CD4-positive, CD25-positive, alpha-beta regulatory T cell (primary cell): ENCODE measurements at regions not wholly inside any gene's neighbourhood (a gene's known extent, or its start where the extent isn't known, plus 50 kb on each side); places are given as distances from the start of the nearest gene placed in this dataset.
A peak's percentile ranks its signal among the peaks of the same experiment; 100 is the strongest.
"Not testable (repeated sequence)": the region's sequence is repeated elsewhere in the genome, so short reads cannot be mapped to it uniquely, and the experiment has no call there.

Source experiments
- ATAC-seq, 2 donors: fragments of 150-1000 bp; cut with Tn5 transposase; one replicate each; pipeline ENCODE4 v1.10.0; 2021; ENCODE audit warnings: low read depth in 2 of 2, moderate number of reproducible peaks in 2 of 2, moderate library complexity in 1 of 2
- DNase-seq, 3 donors: peaks; one replicate each; pipeline versions ENCODE4 v3.0.0 to v3.0.0-alpha.2; 2012 to 2022; ENCODE audit warnings: mixed read lengths in 1 of 3
- H3K27ac ChIP-seq: one replicate; pipeline ENCODE4 v1.7.0; 2013; ENCODE audit warnings: mild to moderate bottlenecking, low read length; ENCODE audit not compliant: insufficient read depth, poor library complexity, severe bottlenecking
- H3K27me3 ChIP-seq: one replicate; pipeline ENCODE4 v1.7.0; 2013; ENCODE audit warnings: low read length; ENCODE audit not compliant: control insufficient read depth, insufficient read depth
- H3K36me3 ChIP-seq: one replicate; pipeline ENCODE4 v1.7.0; 2013; ENCODE audit warnings: mild to moderate bottlenecking, low read length, moderate library complexity; ENCODE audit not compliant: control insufficient read depth, insufficient read depth
- H3K4me1 ChIP-seq: 2 replicates; pipeline ENCODE4 v1.7.0; 2013; ENCODE audit warnings: mild to moderate bottlenecking, low read length; ENCODE audit not compliant: insufficient read depth, control insufficient read depth, poor library complexity, severe bottlenecking
- H3K4me3 ChIP-seq: one replicate; pipeline ENCODE4 v1.7.0; 2013; ENCODE audit warnings: low read depth, mild to moderate bottlenecking, low read length, moderate library complexity
- H3K9me3 ChIP-seq, 2 experiments: 1 replicate in 1 of 2; 2 replicates in 1 of 2; pipeline ENCODE4 v1.7.0; 2013; ENCODE audit warnings: low read length in 2 of 2, mild to moderate bottlenecking in 1 of 2, moderate library complexity in 1 of 2; ENCODE audit not compliant: control insufficient read depth in 2 of 2
- H3K27ac Mint-ChIP-seq, 3 donors: one replicate each; pipeline ENCODE4 v1.8.0; 2020 to 2022; ENCODE audit warnings: mild to moderate bottlenecking in 3 of 3, mixed read lengths in 3 of 3, moderate library complexity in 2 of 3
- H3K27me3 Mint-ChIP-seq: one replicate; pipeline ENCODE4 v1.8.0; 2022; ENCODE audit warnings: mild to moderate bottlenecking, mixed read lengths
- H3K36me3 Mint-ChIP-seq: one replicate; pipeline ENCODE4 v1.8.0; 2020; ENCODE audit warnings: mixed read lengths
- H3K4me1 Mint-ChIP-seq, 4 donors: one replicate each; pipeline ENCODE4 v1.8.0; 2020 to 2022; ENCODE audit warnings: mixed read lengths in 4 of 4, mild to moderate bottlenecking in 1 of 4
- H3K4me3 Mint-ChIP-seq, 4 donors: one replicate each; pipeline ENCODE4 v1.8.0; 2020 to 2022; ENCODE audit warnings: mild to moderate bottlenecking in 4 of 4, mixed read lengths in 4 of 4, moderate library complexity in 3 of 4
- H3K9me3 Mint-ChIP-seq, 7 donors: one replicate each; pipeline ENCODE4 v1.8.0; 2020 to 2022; ENCODE audit warnings: mixed read lengths in 7 of 7, mild to moderate bottlenecking in 3 of 7, moderate library complexity in 2 of 7

DNA sequence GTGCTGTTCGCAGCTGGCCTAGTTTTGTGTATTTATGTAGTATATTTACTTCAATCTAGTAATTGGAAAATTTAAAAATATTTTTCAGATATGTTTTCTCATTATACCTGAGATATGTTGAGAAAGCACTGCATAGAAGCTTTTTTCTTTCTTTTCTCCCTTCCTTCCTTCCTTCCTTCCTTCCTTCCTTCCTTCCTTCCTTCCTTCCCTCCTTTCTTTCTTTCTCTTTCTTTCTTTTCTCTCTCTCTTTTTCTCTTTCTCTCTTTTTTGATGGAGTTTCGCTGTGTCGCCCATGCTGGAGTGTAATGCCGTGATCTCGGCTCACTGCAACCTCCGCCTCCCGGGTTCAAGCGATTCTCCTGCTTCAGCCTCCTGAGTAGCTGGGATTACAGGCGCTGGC, 83.3 kb upstream of the ZNF92 start:
- not testable (repeated sequence) for H3K9me3 Mint-ChIP-seq, H3K27ac Mint-ChIP-seq, ATAC-seq

DNA sequence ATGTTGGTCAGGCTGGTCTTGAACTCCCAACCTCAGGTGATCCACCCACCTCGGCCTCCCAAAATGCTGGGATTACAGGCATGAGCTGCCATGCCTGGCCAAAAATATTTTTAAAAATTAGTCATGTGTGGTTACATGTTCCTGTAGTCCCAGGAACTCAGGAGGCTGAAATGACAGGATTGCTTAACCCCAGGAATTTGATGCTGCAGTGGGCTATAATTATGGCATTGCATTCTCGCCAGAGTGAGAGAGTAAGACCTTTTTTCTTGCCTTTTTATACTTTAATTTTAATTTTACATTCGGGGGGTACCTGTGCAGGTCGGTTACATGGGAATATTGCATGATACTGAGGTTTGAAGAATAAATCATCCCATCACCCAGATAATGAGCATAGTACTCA, 86.6 kb upstream of the ZNF92 start:
- peaks cover 4% of the 10 kb centered on the region for H3K36me3 Mint-ChIP-seq
- no peak overlapping the region for H3K4me3 ChIP-seq
- H3K9me3 Mint-ChIP-seq = peaks cover 0 to 4% (median under 1%) of the 10 kb centered on the region in 7 donors
- no peak overlapping the region for H3K27ac ChIP-seq
- H3K36me3 ChIP-seq = no peaks in the 10 kb centered on the region
- no peak overlapping the region for H3K4me3 Mint-ChIP-seq
- no peak overlapping the region for H3K27ac Mint-ChIP-seq
- H3K4me1 ChIP-seq = no peaks in the 10 kb centered on the region
- no peaks in the 10 kb centered on the region for H3K27me3 ChIP-seq
- H3K9me3 ChIP-seq = no peaks in the 10 kb centered on the region
- H3K4me1 Mint-ChIP-seq = no peaks in the 10 kb centered on the region
- DNase-seq (no peak), ATAC-seq (no peak)
- H3K27me3 Mint-ChIP-seq = no peaks in the 10 kb centered on the region

More for the DNA sequence above, 83.3 kb upstream of the ZNF92 start:
- H3K4me3 ChIP-seq, H3K27ac ChIP-seq, H3K36me3 Mint-ChIP-seq, H3K27me3 Mint-ChIP-seq, H3K27me3 ChIP-seq, DNase-seq, H3K4me1 ChIP-seq, H3K9me3 ChIP-seq, H3K36me3 ChIP-seq, H3K4me1 Mint-ChIP-seq, H3K4me3 Mint-ChIP-seq: not testable (repeated sequence)

DNA sequence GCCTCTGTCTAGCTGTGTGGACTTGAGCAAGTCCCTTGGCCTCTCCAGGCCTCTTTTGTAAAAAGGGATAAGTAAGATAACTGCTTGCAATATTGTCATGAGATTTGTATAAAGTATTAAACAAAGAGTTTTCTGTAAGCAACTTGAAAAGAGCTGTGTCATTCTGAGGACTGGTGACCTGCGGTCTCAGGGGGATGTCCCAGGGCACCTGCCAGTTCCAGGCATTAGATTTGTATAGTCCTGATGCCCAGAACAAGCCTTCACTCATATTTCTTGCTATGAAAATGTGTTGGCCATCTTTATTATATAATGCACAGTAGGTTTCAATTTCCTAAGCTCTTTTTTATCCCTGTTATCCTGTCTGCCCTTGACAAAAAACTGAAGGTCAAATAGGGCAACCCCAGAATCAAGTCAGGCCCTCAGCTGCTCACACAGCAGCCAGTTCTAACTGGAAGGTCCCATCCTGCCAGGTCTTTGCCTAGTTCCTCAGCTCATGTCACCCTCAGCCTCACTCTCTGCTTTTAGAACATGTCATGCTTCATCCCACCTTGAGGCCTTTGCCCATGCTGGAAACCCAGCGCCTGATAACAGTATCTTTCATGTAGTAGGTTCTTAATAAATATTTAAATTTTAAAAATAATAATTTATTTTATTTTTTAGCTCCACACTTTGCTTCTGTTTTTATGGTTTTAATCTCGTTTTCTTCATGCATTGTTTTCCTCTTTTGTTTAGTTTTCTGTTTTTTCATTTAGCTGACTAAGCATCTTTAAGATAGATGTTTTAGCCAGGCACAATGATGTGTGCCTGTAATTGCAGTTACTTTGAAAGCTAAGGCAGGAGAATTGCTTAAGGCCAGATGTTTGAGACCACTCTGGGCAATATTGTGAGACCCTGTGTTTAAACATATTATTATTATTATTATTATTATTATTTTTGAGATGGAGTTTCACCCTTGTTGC, 87.5 kb upstream of the ZNF92 start:
- no peak overlapping the region for H3K4me3 Mint-ChIP-seq
- H3K36me3 Mint-ChIP-seq = peaks cover 4% of the 10 kb centered on the region
- DNase-seq (no peak), ATAC-seq (no peak)
- Histone ChIP-seq H3K4me1 (no peaks in the 10 kb centered on the region), H3K9me3 (no peaks in the 10 kb centered on the region), H3K36me3 (no peaks in the 10 kb centered on the region), H3K27ac (no peak overlapping the region), H3K4me3 (no peak overlapping the region), H3K27me3 (no peaks in the 10 kb centered on the region)
- H3K4me1 Mint-ChIP-seq = no peaks in the 10 kb centered on the region
- no peak overlapping the region for H3K27ac Mint-ChIP-seq
- H3K27me3 Mint-ChIP-seq = peaks cover 4% of the 10 kb centered on the region
- H3K9me3 Mint-ChIP-seq = peaks cover 0 to 4% (median 2%) of the 10 kb centered on the region in 7 donors

DNA sequence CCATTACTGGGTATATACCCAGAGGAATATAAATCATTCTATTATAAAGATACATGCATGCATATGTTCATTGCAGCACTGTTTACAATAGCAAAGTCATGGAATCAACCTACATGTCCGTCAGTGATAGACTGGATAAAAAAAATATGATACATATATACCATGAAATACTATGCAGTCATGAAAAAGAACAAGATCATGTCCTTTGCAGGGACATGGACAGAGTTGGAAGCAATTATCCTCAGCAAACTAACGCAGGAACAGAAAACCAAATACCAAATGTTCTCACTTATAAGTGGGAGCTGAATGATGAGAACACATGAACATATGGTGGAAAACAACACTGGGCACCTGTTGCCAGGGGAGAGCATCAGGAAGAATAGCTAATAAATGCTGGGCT, 88.4 kb upstream of the ZNF92 start:
- H3K27me3 ChIP-seq, DNase-seq, H3K4me3 ChIP-seq, H3K9me3 Mint-ChIP-seq, H3K4me1 ChIP-seq, H3K4me1 Mint-ChIP-seq, ATAC-seq, H3K27me3 Mint-ChIP-seq, H3K36me3 Mint-ChIP-seq, H3K36me3 ChIP-seq, H3K27ac Mint-ChIP-seq, H3K9me3 ChIP-seq, H3K27ac ChIP-seq: not testable (repeated sequence)
- peak overlapping the region in 1 of 4 donors; percentile 23 for H3K4me3 Mint-ChIP-seq

DNA sequence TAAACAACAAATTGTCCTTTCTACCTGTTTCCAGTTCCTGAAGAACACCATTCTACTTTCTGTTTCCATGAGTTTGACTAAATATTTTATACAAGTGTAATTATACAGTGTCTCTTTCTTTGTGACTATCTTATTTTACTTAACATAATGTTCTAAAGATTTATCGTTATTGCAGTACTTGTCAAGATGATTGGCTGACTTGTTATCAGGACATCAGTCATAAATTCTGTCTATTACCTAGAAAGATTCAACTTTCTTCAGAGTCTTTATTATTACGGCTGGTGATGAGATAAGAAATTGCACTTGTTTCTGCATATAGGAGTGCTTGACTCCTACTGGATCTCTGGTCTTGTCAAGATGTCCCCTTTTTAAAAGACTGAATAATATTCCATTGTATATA, 93.9 kb upstream of the ZNF92 start:
- H3K27me3 Mint-ChIP-seq = peaks cover 7% of the 10 kb centered on the region

DNA sequence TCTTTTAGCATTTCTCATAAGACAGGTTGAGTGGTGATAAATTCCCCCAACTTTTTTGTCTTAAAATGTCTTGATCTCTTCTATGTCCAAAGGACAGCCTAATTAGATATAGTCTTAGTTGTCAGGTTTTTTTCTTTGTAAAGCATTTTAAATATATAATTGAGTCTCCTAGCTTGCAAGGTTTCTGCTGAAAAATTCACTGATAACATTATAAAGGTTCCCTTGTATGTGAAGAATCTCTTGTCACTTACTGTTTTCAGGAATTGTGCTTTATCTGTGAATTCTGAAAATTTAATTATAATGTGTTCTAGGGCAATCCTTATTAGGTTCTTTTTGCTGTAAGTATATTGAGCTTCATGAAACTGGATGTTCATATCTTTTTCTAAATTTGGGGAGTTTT, 96.8 kb upstream of the ZNF92 start:
- no peak for ATAC-seq
- Mint-ChIP-seq H3K27me3 (peaks cover 7% of the 10 kb centered on the region), H3K27ac (no peak overlapping the region), H3K4me3 (no peak overlapping the region), H3K9me3 (peaks cover 0 to 23% (median 8%) of the 10 kb centered on the region in 7 donors), H3K36me3 (no peaks in the 10 kb centered on the region), H3K4me1 (no peaks in the 10 kb centered on the region)
- Histone ChIP-seq H3K27me3 (peaks cover 2% of the 10 kb centered on the region), H3K4me3 (no peak overlapping the region), H3K4me1 (no peaks in the 10 kb centered on the region), H3K27ac (no peak overlapping the region), H3K36me3 (no peaks in the 10 kb centered on the region), H3K9me3 (peaks cover 13 to 16% of the 10 kb centered on the region in 2 experiments)
- no peak for DNase-seq

More for the DNA sequence above, 93.9 kb upstream of the ZNF92 start:
- Histone ChIP-seq H3K27me3 (peaks cover 2% of the 10 kb centered on the region), H3K4me1 (no peaks in the 10 kb centered on the region), H3K4me3 (no peak overlapping the region), H3K9me3 (peaks cover 4 to 9% of the 10 kb centered on the region in 2 experiments), H3K36me3 (no peaks in the 10 kb centered on the region), H3K27ac (no peak overlapping the region)
- Mint-ChIP-seq H3K4me1 (no peaks in the 10 kb centered on the region), H3K27ac (no peak overlapping the region), H3K4me3 (no peak overlapping the region), H3K9me3 (peaks cover 0 to 14% (median 10%) of the 10 kb centered on the region in 7 donors), H3K36me3 (peaks cover 4% of the 10 kb centered on the region)
- ATAC-seq (no peak), DNase-seq (no peak)

DNA sequence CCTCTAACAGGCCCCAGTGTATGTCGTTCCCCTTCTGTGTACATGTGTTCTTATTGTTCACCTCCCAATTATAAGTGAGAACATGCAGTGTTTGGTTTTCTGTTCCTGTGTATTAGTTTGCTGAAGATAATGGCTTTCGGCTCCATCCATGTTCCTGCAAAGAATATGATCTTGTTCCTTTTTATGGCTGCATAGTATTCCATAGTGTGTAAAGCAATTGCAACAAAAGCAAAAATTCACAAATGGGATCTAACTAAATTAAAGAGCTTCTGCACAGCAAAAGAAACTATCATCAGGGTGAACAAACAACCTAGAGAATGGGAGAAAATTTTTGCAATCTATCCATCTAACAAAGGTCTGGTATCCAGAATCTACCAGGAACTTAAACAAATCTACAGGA, 102.2 kb upstream of the ZNF92 start:
- H3K4me3 ChIP-seq, ATAC-seq, H3K4me3 Mint-ChIP-seq, H3K36me3 Mint-ChIP-seq, H3K27ac Mint-ChIP-seq, H3K4me1 ChIP-seq, DNase-seq, H3K36me3 ChIP-seq, H3K27ac ChIP-seq: not testable (repeated sequence)
- Mint-ChIP-seq H3K4me1 (peaks cover 0 to 13% (median 4%) of the 10 kb centered on the region in 4 donors), H3K27me3 (peaks cover 26% of the 10 kb centered on the region), H3K9me3 (peaks cover 0 to 16% (median 12%) of the 10 kb centered on the region in 7 donors)
- Histone ChIP-seq H3K9me3 (peaks cover 10 to 16% of the 10 kb centered on the region in 2 experiments), H3K27me3 (peaks cover 16% of the 10 kb centered on the region)
